ENCODE measurements at regions not wholly inside any gene's neighbourhood (a gene's known extent, or its start where the extent isn't known, plus 50 kb on each side); places are given as distances from the start of the nearest gene placed in this dataset.

DNA sequence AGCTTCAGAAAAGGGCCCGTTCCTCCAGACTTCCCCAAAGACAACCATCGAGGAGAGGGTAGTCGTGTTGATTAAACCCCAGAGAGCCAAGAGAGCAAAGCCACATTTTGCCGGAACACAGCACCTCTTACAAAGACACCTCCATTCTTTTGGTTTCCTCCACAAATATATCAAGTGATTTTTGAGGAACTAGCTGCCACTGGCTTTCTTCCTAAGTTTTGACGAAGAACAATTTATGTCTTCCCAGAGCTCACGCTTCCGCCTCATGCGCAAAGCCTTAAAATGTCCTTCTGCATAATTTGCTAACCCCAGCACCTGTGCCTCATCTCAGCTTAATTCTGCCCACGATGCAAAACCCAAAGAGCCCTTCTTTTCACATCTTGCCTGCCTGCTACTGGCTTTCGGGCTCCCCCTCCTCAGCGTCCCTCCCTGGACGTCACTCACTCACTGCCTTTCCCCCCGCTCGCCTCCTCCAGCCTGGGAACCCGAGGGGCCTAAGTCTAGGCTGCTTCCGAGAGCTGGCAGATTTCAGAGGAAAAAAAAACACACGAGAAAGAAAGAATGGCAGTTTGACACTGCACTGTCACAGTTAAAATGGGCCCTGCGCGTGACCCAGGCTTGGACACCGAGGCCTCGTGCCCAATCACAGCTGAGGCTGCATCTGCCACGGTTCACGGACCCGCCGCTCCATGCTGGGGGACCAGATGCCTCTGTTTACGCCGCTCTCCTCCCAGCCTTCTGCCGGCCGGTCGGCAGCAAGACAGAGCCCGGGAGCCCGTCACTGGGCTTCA is 77.6 kb upstream of the IFNAR2 start:
- no peak overlapping the region for H3K4me3 ChIP-seq (ENCODE audit: low read length)
- DNase-seq (ENCODE audit: low read depth, low spot score) = no peak

DNA sequence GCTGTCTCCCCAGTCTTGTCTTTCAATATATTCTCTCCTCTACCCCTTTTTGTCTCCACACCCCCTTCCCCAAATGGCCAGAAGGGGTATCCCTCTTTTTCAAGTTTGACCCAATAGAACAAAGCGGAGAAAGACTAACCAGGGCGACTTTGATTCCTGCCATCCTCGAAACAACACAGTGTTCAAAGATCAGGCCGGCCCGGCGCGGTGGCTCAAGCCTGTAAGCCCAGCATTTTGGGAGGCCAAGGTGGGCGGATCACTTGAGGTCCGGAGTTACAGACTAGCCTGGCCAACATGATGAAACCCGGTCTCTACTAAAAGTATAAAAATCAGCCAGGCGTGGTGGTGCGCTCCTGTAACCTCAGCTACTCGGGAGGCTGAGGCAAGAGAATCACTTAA is 77.0 kb upstream of the IFNAR2 start:
- DNase-seq (ENCODE audit: low read depth, low spot score) = no peak
- H3K4me3 ChIP-seq (ENCODE audit: low read length) = no peak overlapping the region

DNA sequence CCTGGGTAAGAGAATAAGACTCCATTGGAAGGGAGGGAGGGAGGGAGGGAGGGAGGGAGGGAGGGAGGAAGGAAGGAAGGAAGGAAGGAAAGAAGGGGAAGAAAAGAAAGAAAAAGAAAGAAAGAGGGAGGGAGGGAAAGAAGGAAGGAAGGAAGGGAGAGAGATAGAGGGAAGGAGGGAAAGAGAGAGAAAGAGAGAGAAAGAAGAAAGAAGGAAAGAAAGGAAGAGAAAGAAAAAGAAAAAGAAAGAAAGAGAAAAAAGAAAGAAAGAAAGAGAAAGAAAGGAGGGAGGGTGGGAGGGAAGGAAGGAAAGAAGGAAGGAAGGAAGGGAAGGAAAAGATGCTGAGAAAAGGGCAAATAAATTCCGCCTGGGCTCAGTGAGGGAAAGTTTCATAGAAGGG is 74.7 kb upstream of the IFNAR2 start:
- DNase-seq (ENCODE audit: low read depth, low spot score) = no peak
- no peak overlapping the region for H3K4me3 ChIP-seq (ENCODE audit: low read length)

DNA sequence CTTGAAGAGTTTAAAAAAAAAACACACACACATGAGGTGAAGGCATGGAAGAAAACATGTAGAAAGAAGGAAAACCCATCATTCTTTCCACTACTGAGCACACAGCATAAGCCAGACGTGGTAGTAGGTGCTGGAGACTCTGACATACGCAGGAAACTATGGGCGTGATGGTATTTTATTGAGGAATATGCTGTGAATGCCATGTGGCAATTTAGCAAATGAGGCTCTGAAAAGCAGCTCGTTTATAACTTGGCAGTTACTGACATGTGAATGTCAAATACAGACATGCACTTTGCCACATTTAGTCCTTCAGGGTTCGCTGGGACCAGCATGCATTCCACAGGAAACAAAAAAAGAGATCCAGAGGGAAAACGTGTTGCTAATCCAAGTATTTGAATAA is 74.3 kb upstream of the IFNAR2 start:
- no peak overlapping the region for H3K4me3 ChIP-seq (ENCODE audit: low read length)
- DNase-seq (ENCODE audit: low read depth, low spot score) = no peak

DNA sequence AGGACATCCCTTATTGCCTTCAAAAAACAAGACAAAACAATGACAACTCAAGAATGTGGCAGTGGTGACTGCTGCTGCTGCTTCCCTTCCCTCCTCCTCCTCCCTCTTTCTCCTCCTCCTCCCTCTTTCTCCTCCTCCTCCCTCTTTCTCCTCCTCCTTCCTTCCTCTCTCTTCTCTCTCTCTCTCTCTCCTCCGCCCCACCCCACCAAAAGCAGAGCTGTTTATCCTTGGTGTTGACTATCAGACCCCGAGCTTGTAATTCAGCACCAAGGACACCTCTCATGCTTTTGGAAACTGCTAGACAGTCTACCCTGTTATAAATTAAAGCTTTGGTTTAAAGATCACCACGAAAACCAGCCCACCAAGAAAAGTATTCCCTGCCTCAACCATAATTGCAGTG is 72.4 kb upstream of the IFNAR2 start:
- no peak overlapping the region for H3K4me3 ChIP-seq (ENCODE audit: low read length)
- peak; percentile 20 for DNase-seq (ENCODE audit: low read depth, low spot score)

DNA sequence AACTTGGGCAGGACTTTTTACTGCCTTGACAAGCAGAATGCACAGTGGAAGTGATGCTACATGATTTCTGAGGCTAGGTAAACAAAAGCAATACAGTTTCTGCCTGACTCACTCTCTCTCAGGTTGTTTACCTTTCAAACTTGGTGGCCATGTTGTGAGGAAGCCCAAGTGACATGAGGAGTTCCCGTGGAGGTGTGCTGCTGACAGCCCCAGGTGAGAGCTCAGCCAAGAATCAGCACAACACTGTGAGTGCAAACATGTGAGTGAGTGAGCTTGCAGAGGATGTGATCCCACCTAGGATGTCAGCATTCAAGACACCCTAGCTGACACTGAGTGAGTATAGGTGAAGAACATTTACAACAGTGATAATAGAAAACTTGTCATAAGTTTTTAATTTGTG is 71.1 kb upstream of the IFNAR2 start:
- no peak overlapping the region for H3K4me3 ChIP-seq (ENCODE audit: low read length)
- no peak for DNase-seq (ENCODE audit: low read depth, low spot score)

DNA sequence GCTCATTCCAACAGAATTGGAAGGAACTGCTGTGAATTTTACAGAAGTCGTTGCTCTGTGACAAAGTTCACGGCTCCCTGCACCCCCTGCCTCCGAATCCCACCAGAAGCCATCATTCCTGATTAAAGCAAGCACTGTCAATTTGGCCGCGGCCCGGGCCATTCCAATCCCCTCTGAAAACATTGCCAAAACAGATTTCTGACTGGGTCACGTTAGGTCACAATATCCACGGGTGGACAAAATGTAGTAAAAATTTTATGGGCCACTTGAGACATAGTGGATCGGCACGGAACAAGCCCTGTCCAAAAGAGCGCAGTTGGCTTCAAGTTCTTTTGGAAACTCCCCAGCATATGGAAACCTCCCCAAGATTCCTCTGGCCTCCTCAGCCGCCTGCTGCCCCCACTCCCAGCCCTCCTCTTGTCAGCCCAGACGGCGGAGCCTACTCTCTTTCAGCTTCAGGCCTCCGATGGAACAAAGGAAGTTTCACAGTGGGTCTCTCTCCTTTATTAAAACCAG is 67.2 kb upstream of the IFNAR2 start:
- no peak overlapping the region for H3K4me3 ChIP-seq (ENCODE audit: low read length)
- DNase-seq (ENCODE audit: low read depth, low spot score) = no peak

DNA sequence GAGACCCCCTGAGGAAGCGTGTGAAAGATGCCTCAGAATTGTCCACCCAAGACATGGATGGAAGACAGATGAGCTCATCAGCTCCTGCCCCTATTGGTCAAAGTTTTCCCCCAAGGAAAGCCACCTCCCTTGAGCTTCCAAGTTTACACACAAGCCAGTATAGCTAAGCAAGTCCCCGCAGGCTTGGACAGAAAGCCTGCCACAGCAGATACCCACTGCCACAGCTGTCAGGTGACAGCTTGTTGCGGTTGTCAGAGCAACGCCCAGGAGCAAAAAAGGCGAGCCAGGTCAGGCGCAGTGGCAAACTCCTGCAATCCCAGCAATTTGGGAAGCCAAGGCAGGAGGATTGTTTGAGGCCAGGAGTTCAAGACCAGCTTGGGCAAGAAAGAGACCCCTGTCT is 60.9 kb upstream of the IFNAR2 start:
- H3K4me3 ChIP-seq (ENCODE audit: low read length) = no peak overlapping the region
- DNase-seq (ENCODE audit: low read depth, low spot score) = no peak

DNA sequence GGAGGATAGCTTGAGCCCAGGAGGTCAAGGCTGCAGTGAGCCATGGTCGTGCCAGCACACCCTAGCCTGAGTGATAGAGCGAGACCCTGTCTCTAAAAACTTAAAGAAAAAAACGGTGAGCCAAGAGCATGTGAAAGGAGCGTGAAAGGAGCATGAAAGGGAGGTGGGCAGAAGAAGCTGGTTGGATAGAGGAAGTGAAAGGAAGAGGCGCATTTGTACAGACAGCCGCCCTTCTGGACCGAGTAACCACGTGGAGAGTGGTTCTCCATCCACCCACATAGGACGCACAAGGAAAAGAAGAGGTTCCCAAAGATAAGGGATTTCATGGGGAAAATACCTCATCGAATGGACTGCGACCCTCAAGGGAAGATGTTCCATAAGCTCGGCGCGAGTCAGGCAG is 60.4 kb upstream of the IFNAR2 start:
- DNase-seq (ENCODE audit: low read depth, low spot score) = no peak
- H3K4me3 ChIP-seq (ENCODE audit: low read length) = no peak overlapping the region

DNA sequence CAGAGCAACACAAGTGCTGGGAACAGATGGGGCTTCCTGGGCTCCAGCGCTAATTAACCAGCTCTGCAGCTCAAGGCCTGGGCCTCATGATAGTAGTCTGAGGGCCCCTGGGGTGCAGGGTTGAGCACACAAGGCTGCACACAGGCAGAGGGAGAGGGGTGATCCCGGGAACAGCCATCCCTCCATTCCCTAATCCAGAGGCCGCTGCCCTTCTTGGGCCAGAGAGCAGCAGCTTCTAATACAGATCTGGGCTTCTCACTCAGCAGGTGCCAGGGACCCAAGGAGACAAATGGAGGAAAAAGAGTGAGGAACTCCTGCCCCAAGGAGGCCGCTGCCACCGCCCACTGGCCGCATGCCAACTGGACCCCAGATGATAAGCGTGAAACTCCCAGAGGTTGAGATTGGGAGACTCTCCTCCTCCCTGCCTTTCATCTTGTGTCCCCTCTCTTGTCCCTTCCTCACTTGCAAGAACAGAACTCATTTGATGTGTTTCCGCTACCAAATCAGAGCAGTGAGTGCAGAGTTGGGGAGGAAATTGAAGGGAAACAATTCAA is 58.0 kb upstream of the IFNAR2 start:
- H3K4me3 ChIP-seq (ENCODE audit: low read length) = no peak overlapping the region
- no peak for DNase-seq (ENCODE audit: low read depth, low spot score)

DNA sequence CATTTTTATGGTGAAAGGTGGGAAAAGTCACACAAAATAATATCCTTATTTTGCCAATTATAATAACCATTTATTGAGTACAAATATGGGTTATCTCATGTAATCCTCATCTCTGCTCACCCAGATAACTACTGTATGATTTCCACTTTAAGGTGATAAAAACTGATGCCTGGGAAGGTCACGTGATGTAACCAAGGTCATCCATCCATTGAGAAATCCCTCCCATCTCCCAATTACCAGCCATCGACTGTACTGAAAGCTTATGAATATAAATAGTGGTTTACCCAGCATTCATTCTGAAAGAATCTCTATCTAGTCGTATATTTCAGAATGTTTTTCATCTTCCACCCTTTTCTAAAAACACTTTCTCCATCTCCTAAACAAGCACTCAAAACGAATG is 55.0 kb upstream of the IFNAR2 start:
- no peak for DNase-seq (ENCODE audit: low read depth, low spot score)
- H3K4me3 ChIP-seq (ENCODE audit: low read length) = no peak overlapping the region

Measured in Jurkat, Clone E6-1 (cell line).